Endothelial cell of umbilical vein (primary cell): ENCODE measurements at regions not wholly inside any gene's neighbourhood (a gene's known extent, or its start where the extent isn't known, plus 50 kb on each side); places are given as distances from the start of the nearest gene placed in this dataset.
A peak's percentile ranks its signal among the peaks of the same experiment; 100 is the strongest.

ENCODE experiments used
- BruUV-seq: library from RNA; stranded (reverse); fragments of 400-500 nt; replicated peaks from 2 replicates; lab custom pipeline; 2021; lab: Mats Ljungman, UMichigan
- CTCF ChIA-PET: fragments of 300-600, 350-600 bp; sonication (Branson Sonifier 250); formaldehyde crosslinking; loops from one replicate; lab custom pipeline; 2021; ENCODE audit warnings: antibody characterized with exemption, inconsistent platforms; lab: Charles Lee
- POLR2A ChIA-PET: fragments of 300-600, 350-600 bp; sonication (Branson Sonifier 250); formaldehyde crosslinking; loops from one replicate; lab custom pipeline; 2021; ENCODE audit warnings: antibody characterized with exemption, inconsistent platforms; lab: Charles Lee
- DNase-seq: peaks from one replicate; pipeline ENCODE4 v3.0.0-alpha.2; 2011; ENCODE audit warnings: low read depth, low spot score
- FAIRE-seq: peaks from 2 replicates; lab custom pipeline; 2011; peaks lifted over from hg19 to GRCh38; lab: Jason Lieb, UNC
- H2AFZ ChIP-seq: 2 replicates; pipeline ENCODE4 v1.6.0; 2012; ENCODE audit warnings: low read depth, low read length, control low read depth, inconsistent platforms
- H3K27ac ChIP-seq: 2 replicates; pipeline ENCODE4 v1.5.1; 2011; ENCODE audit warnings: low read depth, mild to moderate bottlenecking, control low read depth, low read length, moderate library complexity; ENCODE audit not compliant: insufficient read depth
- H3K27me3 ChIP-seq, 2 experiments: 2 replicates each; pipeline versions ENCODE4 v1.6.0 to v1.6.1; 2011; ENCODE audit warnings: low read length in 2 of 2, mixed read lengths in 1 of 2; ENCODE audit not compliant: control insufficient read depth in 2 of 2, insufficient read depth in 2 of 2
- H3K36me3 ChIP-seq, 2 experiments: 2 replicates in 1 of 2; 3 replicates in 1 of 2; pipeline ENCODE4 v1.5.1; 2011; ENCODE audit warnings: low read length in 2 of 2, mild to moderate bottlenecking in 1 of 2, moderate library complexity in 1 of 2; ENCODE audit not compliant: control insufficient read depth in 2 of 2, insufficient read depth in 2 of 2; ENCODE audit errors: extremely low read depth in 1 of 2
- H3K4me1 ChIP-seq: 3 replicates; pipeline ENCODE4 v1.5.1; 2011; ENCODE audit warnings: mild to moderate bottlenecking, low read length; ENCODE audit not compliant: control insufficient read depth, insufficient read depth; ENCODE audit errors: extremely low read depth
- H3K4me2 ChIP-seq: 2 replicates; pipeline ENCODE4 v1.6.1; 2011; ENCODE audit warnings: low read length, control low read depth, mixed read lengths; ENCODE audit not compliant: insufficient read depth
- H3K4me3 ChIP-seq, 3 experiments: fragments of 200-600 bp in 1 of 3; sonication (generic), shearing (Covaris generic) in 1 of 3; replicated peaks in 1 of 3; 2 replicates each; pipeline ENCODE4 v1.5.1; 2011 to 2016; ENCODE audit warnings: control low read depth in 3 of 3, low read length in 3 of 3, mild to moderate bottlenecking in 2 of 3, inconsistent platforms in 1 of 3, low read depth in 1 of 3, moderate library complexity in 1 of 3; ENCODE audit not compliant: insufficient read depth in 1 of 3
- H3K79me2 ChIP-seq: 2 replicates; pipeline ENCODE4 v1.6.0; 2012; ENCODE audit warnings: low read length, inconsistent platforms; ENCODE audit not compliant: control insufficient read depth, insufficient read depth
- H3K9ac ChIP-seq: replicated peaks from 2 replicates; pipeline ENCODE3; 2011; ENCODE audit warnings: low read length, control low read depth; ENCODE audit not compliant: insufficient read depth; ENCODE audit errors: extremely low read depth
- H3K9me1 ChIP-seq: replicated peaks from 3 replicates; pipeline ENCODE4 v1.6.0; 2011; ENCODE audit warnings: mild to moderate bottlenecking, low read length; ENCODE audit not compliant: control insufficient read depth, insufficient read depth; ENCODE audit errors: extremely low read depth
- H3K9me3 ChIP-seq: replicated peaks from 2 replicates; pipeline ENCODE4 v1.5.1; 2012; ENCODE audit warnings: low read length, inconsistent platforms; ENCODE audit not compliant: control insufficient read depth, insufficient read depth
- H4K20me1 ChIP-seq: replicated peaks from 2 replicates; pipeline ENCODE3; 2011; ENCODE audit warnings: mild to moderate bottlenecking, low read length; ENCODE audit not compliant: control insufficient read depth, insufficient read depth; ENCODE audit errors: extremely low read depth
- CTCF ChIP-seq, 2 donors: IDR thresholded peaks; 1 replicate in 1 of 2; 2 replicates in 1 of 2; pipeline ENCODE4 v1.5.1; 2011; ENCODE audit warnings: low read length in 2 of 2, mild to moderate bottlenecking in 2 of 2, moderate library complexity in 2 of 2, control low read depth in 1 of 2, inconsistent platforms in 1 of 2, low read depth in 1 of 2; ENCODE audit not compliant: insufficient read depth in 1 of 2; ENCODE audit errors: extremely low read depth in 1 of 2
- EZH2 ChIP-seq: IDR thresholded peaks from 2 replicates; pipeline ENCODE4 v1.6.1; 2012; ENCODE audit warnings: borderline replicate concordance, low read depth, mild to moderate bottlenecking, moderate library complexity, low read length, inconsistent platforms; ENCODE audit not compliant: severe bottlenecking
- FOS ChIP-seq: IDR thresholded peaks from 2 replicates; pipeline ENCODE4 v1.6.1; 2011; ENCODE audit warnings: mild to moderate bottlenecking, low read length, moderate library complexity, borderline replicate concordance; ENCODE audit not compliant: insufficient read depth
- GATA2 ChIP-seq: IDR thresholded peaks from 2 replicates; pipeline ENCODE4 v1.7.0; 2011; ENCODE audit warnings: low read depth, mild to moderate bottlenecking, moderate library complexity, mixed read lengths, low read length; ENCODE audit not compliant: insufficient read length, insufficient read depth
- JUN ChIP-seq: IDR thresholded peaks from 2 replicates; pipeline ENCODE4 v1.6.1; 2011; ENCODE audit warnings: borderline replicate concordance, low read depth; ENCODE audit not compliant: insufficient read length, insufficient read depth
- MAX ChIP-seq: IDR thresholded peaks from 2 replicates; pipeline ENCODE4 v1.6.1; 2011; ENCODE audit not compliant: insufficient read depth, insufficient read length
- MYC ChIP-seq: IDR thresholded peaks from one replicate; pipeline ENCODE4 v1.6.1; 2011; ENCODE audit warnings: mild to moderate bottlenecking, low read depth, low read length
- POLR2A ChIP-seq: IDR thresholded peaks from 2 replicates; pipeline ENCODE4 v1.6.1; 2012; ENCODE audit warnings: low read depth, mild to moderate bottlenecking, control low read depth, low read length
- POLR2AphosphoS5 ChIP-seq: IDR thresholded peaks from 2 replicates; pipeline ENCODE4 v1.6.1; 2012; ENCODE audit warnings: low read depth, mild to moderate bottlenecking, control low read depth, low read length, moderate library complexity; ENCODE audit not compliant: insufficient read depth
- dilution Hi-C: fragments of 300-500 bp; cut with MboI; formaldehyde crosslinking; loops from one replicate; pipeline ENCODE4 v1.15.0; 2019; ENCODE audit warnings: low sequenced_read_pairs; ENCODE audit not compliant: extremely low pct_ligation_motif_present
- intact Hi-C: fragments of 100-400 bp; cut with micrococcal nuclease; formaldehyde crosslinking; loops from one replicate; pipeline ENCODE4 v1.10.0; 2022

GRCh38 chr20:19812696-19813095, 54.6 kb downstream of the RIN2 start:
- no TSS peak for BruUV-seq
- H3K27ac ChIP-seq = peak overlapping the region; percentile 96
- no peak overlapping the region for H3K4me3 ChIP-seq
- CTCF ChIA-PET = interaction anchor here (1.0 to 2.8 kb wide), 3 partner anchors 27 to 162 kb away, joined by 3 to 9 read pairs (median 3); no protein-coding TSS in a partner anchor
- FAIRE-seq (peak; percentile 46), DNase-seq (peak; percentile 28)
- H3K27me3 ChIP-seq = no peaks in the 10 kb centered on the region
- H4K20me1 ChIP-seq = no peaks in the 10 kb centered on the region
- intact Hi-C loops (loop anchor here (10.0 kb wide), 1 partner anchor 922 kb away; no protein-coding TSS in a partner anchor), dilution Hi-C loops (loop anchor here (25.0 kb wide), 1 partner anchor 175 kb away; no protein-coding TSS in a partner anchor)
- no peaks in the 10 kb centered on the region for H3K9me3 ChIP-seq
- no peak for TF ChIP-seq MYC
- TF ChIP-seq FOS = peak; percentile 60
- TF ChIP-seq GATA2 = peak; percentile 51
- H3K9me1 ChIP-seq = no peaks in the 10 kb centered on the region
- no peak overlapping the region for H3K4me2 ChIP-seq
- H3K9ac ChIP-seq = no peak overlapping the region
- POLR2A ChIA-PET = no interaction called here
- peak overlapping the region; percentile 17 for H2AFZ ChIP-seq
- H3K4me1 ChIP-seq = peaks cover 53% of the 10 kb centered on the region
- peaks cover 0 to 4% of the 10 kb centered on the region in 2 experiments for H3K36me3 ChIP-seq
- no peaks in the 10 kb centered on the region for H3K79me2 ChIP-seq

DNA sequence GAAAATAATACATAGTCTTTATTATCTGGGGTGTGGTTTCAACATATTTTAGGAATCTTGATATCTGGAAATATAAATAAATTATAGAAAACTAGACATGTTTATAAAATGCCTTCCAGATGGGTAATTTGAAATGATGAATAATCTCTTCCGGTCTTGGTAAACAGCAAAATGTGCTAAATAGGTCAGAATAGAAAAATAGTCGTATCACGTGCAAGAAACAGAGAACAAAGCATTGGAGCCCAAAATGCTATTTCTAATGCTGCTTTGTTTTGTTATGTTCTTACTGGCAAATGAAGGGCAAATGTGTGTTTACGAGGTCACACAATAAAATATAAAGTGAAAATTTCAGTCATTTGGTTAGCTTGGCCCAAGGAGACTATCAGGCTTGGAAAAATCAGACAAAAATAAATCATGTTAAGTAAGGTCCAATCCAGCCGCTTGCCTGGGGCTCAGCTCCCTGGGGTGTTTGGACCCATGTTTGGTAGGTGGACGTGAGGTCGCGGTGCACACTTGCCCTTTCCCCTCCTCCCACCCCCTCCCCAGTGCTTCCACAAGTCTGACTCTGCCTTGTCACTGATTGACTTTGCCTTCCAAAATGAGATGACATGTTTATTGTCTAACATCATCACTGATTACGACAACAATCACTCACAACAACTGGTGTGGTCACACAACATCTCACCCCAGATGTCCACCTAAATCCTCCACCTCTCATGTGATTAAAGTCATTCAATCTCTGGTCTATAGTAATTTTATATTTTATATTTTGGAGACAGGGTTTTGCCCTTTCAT, 56.0 kb downstream of the RIN2 start:
- peak overlapping the region; percentile 88 for H3K9ac ChIP-seq
- H4K20me1 ChIP-seq = no peaks in the 10 kb centered on the region
- peaks cover 0 to 4% of the 10 kb centered on the region in 2 experiments for H3K36me3 ChIP-seq
- H3K79me2 ChIP-seq = no peaks in the 10 kb centered on the region
- H3K4me2 ChIP-seq = no peak overlapping the region
- H2AFZ ChIP-seq = no peak overlapping the region
- no TSS peak for BruUV-seq
- H3K27me3 ChIP-seq = no peaks in the 10 kb centered on the region
- POLR2A ChIA-PET = interaction anchor here (0.5 kb wide), 1 partner anchor 179 kb away, joined by 4 read pairs; no protein-coding TSS in a partner anchor
- no peak overlapping the region for H3K4me3 ChIP-seq
- dilution Hi-C loops (loop anchor here (25.0 kb wide), 1 partner anchor 173 kb away; no protein-coding TSS in a partner anchor), intact Hi-C loops (loop anchor here (10.0 kb wide), 1 partner anchor 921 kb away; no protein-coding TSS in a partner anchor)
- DNase-seq (peak; percentile 87), FAIRE-seq (peak; percentile 84)
- peak overlapping the region; percentile 96 for H3K27ac ChIP-seq
- no peaks in the 10 kb centered on the region for H3K9me1 ChIP-seq
- CTCF ChIA-PET = interaction anchor here (1.7 to 4.1 kb wide), 5 partner anchors 28 to 180 kb away, joined by 6 to 32 read pairs (median 9); no protein-coding TSS in a partner anchor
- H3K9me3 ChIP-seq = no peaks in the 10 kb centered on the region
- peaks cover 59% of the 10 kb centered on the region for H3K4me1 ChIP-seq
- no peak for TF ChIP-seq MAX
- TF ChIP-seq POLR2A = no peak
- no peak for TF ChIP-seq GATA2
- peak; percentile 74 for TF ChIP-seq POLR2AphosphoS5
- TF ChIP-seq JUN = peak; percentile 72
- TF ChIP-seq EZH2 = no peak
- peak; percentile 63 for TF ChIP-seq FOS
- no peak for TF ChIP-seq MYC
- TF ChIP-seq CTCF (IDR thresholded peaks at IDR 0.05; ENCODE audit: extremely low read depth in 1 of 2, insufficient read depth in 1 of 2, low read depth in 1 of 2, low read length in 2 of 2) = no peak
